ENCODE measurements at regions not wholly inside any gene's neighbourhood (a gene's known extent, or its start where the extent isn't known, plus 50 kb on each side); places are given as distances from the start of the nearest gene placed in this dataset.

DNA sequence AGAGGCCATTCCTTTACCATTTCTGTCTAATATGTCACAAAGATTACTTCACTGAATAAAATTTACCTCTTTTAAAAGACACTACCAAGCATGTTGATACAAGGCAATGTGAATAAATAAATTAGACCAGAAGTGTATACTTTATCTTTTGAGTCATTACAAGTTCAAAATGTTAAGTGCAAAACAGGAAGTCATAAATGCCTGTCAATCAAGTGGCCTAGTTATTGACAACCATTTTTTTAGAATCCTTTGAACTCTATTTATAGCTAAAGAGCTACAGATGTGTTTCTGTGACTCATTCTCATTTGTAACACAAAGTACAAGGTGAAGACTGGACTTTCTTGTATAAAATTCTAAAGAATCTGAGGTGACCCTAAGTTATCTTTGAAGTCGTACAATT is 602.7 kb upstream of the SEMA6A start:
- intact Hi-C loops (cut with micrococcal nuclease) = no loop called here

GRCh38 chr5:117165068-117165467 is 590.4 kb upstream of the SEMA6A start:
- Mint-ChIP-seq H3K4me1 (no peaks in the 10 kb centered on the region), H3K27ac (no peak overlapping the region), H3K4me3 (no peak overlapping the region), H3K27me3 (ENCODE audit: low read depth in 2 of 2) (no peaks in the 10 kb centered on the region), H3K36me3 (peaks cover under 1% of the 10 kb centered on the region), H3K9me3 (peaks cover 9 to 22% of the 10 kb centered on the region in 2 donors)
- Histone ChIP-seq H3K36me3 (ENCODE audit: control insufficient read depth, insufficient read depth, low read length) (no peaks in the 10 kb centered on the region), H3K4me3 (ENCODE audit: low read length) (no peak overlapping the region), H3K27ac (ENCODE audit: low read length) (no peak overlapping the region), H3K27me3 (ENCODE audit: control insufficient read depth, insufficient read depth, low read length) (no peaks in the 10 kb centered on the region), H3K9me3 (ENCODE audit: control insufficient read depth, insufficient read depth, low read length) (no peaks in the 10 kb centered on the region), H3K4me1 (ENCODE audit: control insufficient read depth, insufficient read depth, low read length) (no peaks in the 10 kb centered on the region)
- ATAC-seq = no peak
- intact Hi-C loops (cut with micrococcal nuclease) = no loop called here
- TF ChIP-seq CTCF (IDR thresholded peaks at IDR 0.05) = no peak
- WGBS (ENCODE audit: insufficient coverage) = 90% methylated on average over 4 of the region's 4 CpGs
- DNase-seq = no peak

More for the DNA sequence above, 602.7 kb upstream of the SEMA6A start:
- Histone ChIP-seq H3K27ac (ENCODE audit: low read length) (no peak overlapping the region), H3K4me1 (ENCODE audit: control insufficient read depth, insufficient read depth, low read length) (no peaks in the 10 kb centered on the region), H3K4me3 (ENCODE audit: low read length) (no peak overlapping the region), H3K9me3 (ENCODE audit: control insufficient read depth, insufficient read depth, low read length) (no peaks in the 10 kb centered on the region), H3K36me3 (ENCODE audit: control insufficient read depth, insufficient read depth, low read length) (no peaks in the 10 kb centered on the region), H3K27me3 (ENCODE audit: control insufficient read depth, insufficient read depth, low read length) (no peaks in the 10 kb centered on the region)
- DNase-seq = no peak
- Mint-ChIP-seq H3K36me3 (no peaks in the 10 kb centered on the region), H3K27me3 (ENCODE audit: low read depth in 2 of 2) (no peaks in the 10 kb centered on the region), H3K27ac (no peak overlapping the region), H3K4me1 (no peaks in the 10 kb centered on the region), H3K9me3 (peaks cover 7 to 15% of the 10 kb centered on the region in 2 donors), H3K4me3 (no peak overlapping the region)
- no peak for TF ChIP-seq CTCF (IDR thresholded peaks at IDR 0.05)
- no CpG with 5 or more reads among the region's 1 CpG for WGBS (ENCODE audit: insufficient coverage)
- no peak for ATAC-seq

DNA sequence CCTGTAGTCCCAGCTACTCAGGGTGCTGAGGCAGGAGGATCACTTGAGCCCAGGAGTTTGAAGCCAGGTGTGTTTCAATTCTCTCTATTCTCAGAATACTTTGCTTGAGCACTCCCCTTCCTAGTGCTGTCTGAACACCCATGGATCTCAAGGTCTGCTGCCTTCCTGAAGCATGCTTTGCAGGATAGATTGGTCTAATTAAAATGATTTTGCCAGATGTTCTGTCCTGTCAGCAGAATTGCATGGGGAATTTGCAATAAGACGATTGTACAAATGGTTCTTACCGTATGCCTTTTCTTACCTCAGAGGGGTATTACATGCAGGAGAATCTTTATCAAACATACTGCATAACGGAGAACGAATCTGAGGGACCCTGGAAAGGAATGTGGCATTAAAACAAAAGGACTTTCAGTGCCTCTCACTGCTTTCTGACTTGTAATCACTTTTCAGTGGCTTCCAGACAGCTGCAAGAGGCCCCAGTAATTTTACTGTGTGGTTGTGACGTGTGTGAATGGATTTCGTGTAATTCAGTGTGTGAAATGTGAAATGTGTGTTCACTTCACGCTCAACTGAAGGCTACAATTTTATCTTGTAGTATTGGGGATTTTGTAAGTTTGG is 587.2 kb upstream of the SEMA6A start:
- WGBS (ENCODE audit: insufficient coverage) = 68% methylated on average over 7 of the region's 7 CpGs
- H3K4me1 Mint-ChIP-seq = no peaks in the 10 kb centered on the region
- no peaks in the 10 kb centered on the region for H3K27me3 Mint-ChIP-seq (ENCODE audit: low read depth in 2 of 2)

More for the DNA sequence above, 587.2 kb upstream of the SEMA6A start:
- Mint-ChIP-seq H3K9me3 (peaks cover 8 to 15% of the 10 kb centered on the region in 2 donors), H3K36me3 (peaks cover 5% of the 10 kb centered on the region), H3K4me3 (no peak overlapping the region), H3K27ac (no peak overlapping the region)
- Histone ChIP-seq H3K9me3 (ENCODE audit: control insufficient read depth, insufficient read depth, low read length) (no peaks in the 10 kb centered on the region), H3K27ac (ENCODE audit: low read length) (no peak overlapping the region), H3K36me3 (ENCODE audit: control insufficient read depth, insufficient read depth, low read length) (no peaks in the 10 kb centered on the region), H3K4me1 (ENCODE audit: control insufficient read depth, insufficient read depth, low read length) (no peaks in the 10 kb centered on the region), H3K4me3 (ENCODE audit: low read length) (no peak overlapping the region), H3K27me3 (ENCODE audit: control insufficient read depth, insufficient read depth, low read length) (no peaks in the 10 kb centered on the region)
- intact Hi-C loops (cut with micrococcal nuclease) = no loop called here
- ATAC-seq = no peak
- no peak for DNase-seq
- TF ChIP-seq CTCF (IDR thresholded peaks at IDR 0.05) = no peak
